GM12875 (cell line): ENCODE measurements at regions not wholly inside any gene's neighbourhood (a gene's known extent, or its start where the extent isn't known, plus 50 kb on each side); places are given as distances from the start of the nearest gene placed in this dataset.

Source experiments
- H3K4me3 ChIP-seq: one replicate; pipeline ENCODE4 v1.5.1; 2011; ENCODE audit warnings: low read depth, low read length, control low read depth
- TF ChIP-seq, protein P1 (sequence below): IDR thresholded peaks from 2 replicates; pipeline ENCODE4 v1.5.1; 2011; ENCODE audit warnings: low read depth, mild to moderate bottlenecking, control low read depth, inconsistent platforms, low read length, moderate library complexity, borderline replicate concordance; ENCODE audit not compliant: insufficient read depth

DNA sequence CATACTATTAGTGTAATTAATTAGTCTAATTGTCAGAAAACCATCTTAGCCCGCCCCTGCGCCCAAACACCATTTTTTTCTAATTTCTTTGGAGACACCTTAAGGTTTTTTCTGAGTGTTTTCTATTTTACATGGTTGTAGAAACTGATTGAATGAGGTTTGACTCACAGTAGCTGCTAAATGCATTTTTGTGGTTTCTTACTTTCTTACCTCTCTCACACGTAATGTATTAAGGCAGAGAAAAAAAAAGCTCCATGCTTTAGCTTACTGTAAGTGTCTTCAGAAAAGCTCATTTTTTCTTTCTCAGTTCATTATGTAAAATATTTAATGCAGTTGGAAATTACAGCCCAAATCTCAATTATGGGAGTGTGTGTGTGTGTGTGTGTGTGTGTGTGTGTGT is 548.5 kb upstream of the LRRTM4 start:
- TF ChIP-seq, protein P1, sequence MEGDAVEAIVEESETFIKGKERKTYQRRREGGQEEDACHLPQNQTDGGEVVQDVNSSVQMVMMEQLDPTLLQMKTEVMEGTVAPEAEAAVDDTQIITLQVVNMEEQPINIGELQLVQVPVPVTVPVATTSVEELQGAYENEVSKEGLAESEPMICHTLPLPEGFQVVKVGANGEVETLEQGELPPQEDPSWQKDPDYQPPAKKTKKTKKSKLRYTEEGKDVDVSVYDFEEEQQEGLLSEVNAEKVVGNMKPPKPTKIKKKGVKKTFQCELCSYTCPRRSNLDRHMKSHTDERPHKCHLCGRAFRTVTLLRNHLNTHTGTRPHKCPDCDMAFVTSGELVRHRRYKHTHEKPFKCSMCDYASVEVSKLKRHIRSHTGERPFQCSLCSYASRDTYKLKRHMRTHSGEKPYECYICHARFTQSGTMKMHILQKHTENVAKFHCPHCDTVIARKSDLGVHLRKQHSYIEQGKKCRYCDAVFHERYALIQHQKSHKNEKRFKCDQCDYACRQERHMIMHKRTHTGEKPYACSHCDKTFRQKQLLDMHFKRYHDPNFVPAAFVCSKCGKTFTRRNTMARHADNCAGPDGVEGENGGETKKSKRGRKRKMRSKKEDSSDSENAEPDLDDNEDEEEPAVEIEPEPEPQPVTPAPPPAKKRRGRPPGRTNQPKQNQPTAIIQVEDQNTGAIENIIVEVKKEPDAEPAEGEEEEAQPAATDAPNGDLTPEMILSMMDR = no peak
- H3K4me3 ChIP-seq = no peak overlapping the region

DNA sequence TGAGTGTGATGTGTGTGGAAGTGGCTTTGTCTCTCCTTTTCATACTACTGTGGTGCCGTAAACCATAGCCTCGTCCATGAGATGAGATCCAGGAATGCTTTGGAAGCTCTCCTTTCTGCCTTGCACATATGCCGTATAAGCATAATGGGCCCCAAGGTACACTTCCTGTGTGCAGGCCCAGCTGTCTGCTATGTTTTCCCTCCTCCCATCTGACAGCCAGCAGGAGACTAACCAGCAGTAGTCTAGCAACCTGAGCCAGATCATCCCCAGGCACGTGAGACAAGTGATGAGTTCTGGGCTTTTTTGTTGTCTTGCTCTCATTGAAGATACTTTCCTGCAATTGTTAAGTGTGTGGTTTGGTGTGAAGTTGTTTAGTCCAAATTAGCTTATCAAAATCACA is 555.5 kb upstream of the LRRTM4 start:
- H3K4me3 ChIP-seq = no peak overlapping the region
- TF ChIP-seq, protein P1 = no peak

DNA sequence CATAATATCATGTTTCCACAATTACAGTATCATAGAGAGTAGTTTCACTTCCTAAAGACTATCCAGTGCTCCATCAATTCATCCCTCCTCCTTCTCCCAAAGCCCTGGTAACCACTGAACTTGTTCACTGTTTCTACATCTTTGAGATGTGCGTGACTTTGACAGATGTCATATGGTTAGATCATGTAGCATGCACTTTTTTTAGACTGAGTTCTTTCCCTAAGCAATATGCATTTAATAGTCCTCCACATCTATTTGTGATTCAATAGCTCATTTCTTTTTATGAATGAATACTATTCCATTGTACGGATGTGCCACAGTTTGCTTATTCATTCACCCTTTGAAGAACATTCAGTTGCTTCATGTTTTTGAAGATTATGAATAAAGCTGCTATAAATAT is 560.4 kb upstream of the LRRTM4 start:
- TF ChIP-seq, protein P1 = no peak
- H3K4me3 ChIP-seq = no peak overlapping the region

DNA sequence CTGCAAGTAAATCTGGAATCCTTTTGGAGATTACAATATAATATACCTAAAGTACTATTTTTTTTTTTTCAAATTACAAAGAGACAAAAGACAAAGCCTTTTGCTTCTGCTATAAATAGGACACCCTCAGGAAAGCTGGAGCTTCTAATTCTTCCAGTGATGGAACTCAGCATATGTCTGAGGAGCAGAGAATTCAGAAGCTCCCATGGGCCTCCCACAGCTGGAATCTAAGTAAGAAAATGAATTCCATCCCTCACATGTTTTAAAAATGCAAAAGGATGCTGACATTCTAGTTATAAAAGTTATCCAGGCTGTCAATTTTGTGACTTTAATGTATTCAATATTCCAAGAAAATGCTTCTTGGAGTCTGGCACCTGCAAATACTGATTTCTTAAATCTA is 571.3 kb upstream of the LRRTM4 start:
- TF ChIP-seq, protein P1 = no peak
- H3K4me3 ChIP-seq = no peak overlapping the region

DNA sequence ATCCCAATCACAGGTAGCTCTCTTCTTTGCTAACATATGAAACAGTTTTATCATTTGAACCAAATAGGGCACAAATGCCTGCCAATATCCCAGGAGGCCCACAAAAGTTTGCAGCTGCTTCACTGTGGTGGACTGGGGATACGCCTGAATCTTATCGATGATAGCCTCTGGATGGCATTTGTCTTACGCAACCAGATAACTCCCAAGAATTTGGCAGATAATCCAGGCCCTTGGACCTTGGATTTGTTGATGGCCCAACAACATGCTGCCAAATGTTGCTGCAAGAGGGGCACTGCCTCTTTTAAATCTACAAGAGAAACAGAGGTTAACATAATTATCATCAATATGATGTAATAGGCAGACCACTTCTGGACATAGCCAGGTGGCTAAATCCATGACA is 587.1 kb upstream of the LRRTM4 start:
- TF ChIP-seq, protein P1 = no peak
- no peak overlapping the region for H3K4me3 ChIP-seq

DNA sequence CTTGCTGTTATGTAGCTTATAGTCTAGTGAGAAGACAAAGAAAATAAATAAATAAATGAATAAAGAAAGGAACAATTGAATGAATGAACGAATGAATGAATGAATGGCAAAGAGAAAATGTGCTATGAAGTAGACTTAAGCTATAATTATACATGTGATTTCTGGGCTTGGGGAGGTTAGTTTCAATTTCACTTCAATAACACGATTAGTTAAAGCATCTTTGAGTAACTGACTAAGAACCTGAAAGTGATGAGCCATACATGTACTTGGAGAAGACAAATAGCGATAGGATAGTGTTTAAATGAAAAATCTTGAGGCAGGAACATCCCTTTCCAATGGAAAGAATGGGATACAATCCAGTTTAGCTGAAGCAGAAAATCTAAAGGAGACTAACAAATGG is 593.1 kb upstream of the LRRTM4 start:
- H3K4me3 ChIP-seq = no peak overlapping the region
- TF ChIP-seq, protein P1 = no peak

DNA sequence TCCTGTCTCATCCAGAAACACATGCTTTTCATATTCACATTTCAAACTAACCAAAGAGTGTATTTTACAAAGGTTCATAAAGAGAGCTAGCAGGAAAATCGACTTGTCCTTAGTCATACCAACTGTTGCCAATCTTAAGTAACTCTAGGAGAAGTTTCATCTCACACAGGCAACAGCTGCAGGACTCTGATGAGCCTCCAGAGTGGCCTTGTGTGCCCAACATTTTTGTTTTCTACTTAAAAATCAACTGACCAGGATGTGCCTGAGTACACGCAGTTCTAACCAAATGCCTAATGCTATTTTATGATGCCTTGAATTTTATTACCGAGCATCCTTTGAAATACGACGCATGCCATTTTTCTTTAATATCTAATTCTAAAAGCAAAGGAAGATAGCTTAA is 595.9 kb upstream of the LRRTM4 start:
- TF ChIP-seq, protein P1 = no peak
- H3K4me3 ChIP-seq = no peak overlapping the region
